GM18870 (cell line): ENCODE measurements at regions not wholly inside any gene's neighbourhood (a gene's known extent, or its start where the extent isn't known, plus 50 kb on each side); places are given as distances from the start of the nearest gene placed in this dataset.
"Not testable (repeated sequence)": the region's sequence is repeated elsewhere in the genome, so short reads cannot be mapped to it uniquely, and the experiment has no call there.

Source experiments
- ATAC-seq: cut with Tn5 transposase; IDR thresholded peaks from one replicate; pipeline ENCODE4 v1.9.1; 2021; ENCODE audit warnings: moderate library complexity; ENCODE audit not compliant: unreplicated experiment

- ATAC-seq: no peak
These were observed 1084.2 kb upstream of the COX7C start for GRCh38 chr5:85533341-85534047.

GRCh38 chr5:85538362-85538761 is 1079.4 kb upstream of the COX7C start:
- ATAC-seq: no peak

- no peak for ATAC-seq
These were observed 1072.6 kb upstream of the COX7C start for GRCh38 chr5:85545129-85545528.

GRCh38 chr5:85549229-85549628 is 1068.5 kb upstream of the COX7C start:
- no peak for ATAC-seq

- no peak for ATAC-seq
These were observed 1067.7 kb upstream of the COX7C start for GRCh38 chr5:85549836-85550599.

- no peak for ATAC-seq
These were observed 1061.3 kb upstream of the COX7C start for GRCh38 chr5:85556464-85556863.

- no peak for ATAC-seq
These were observed 1041.1 kb upstream of the COX7C start for GRCh38 chr5:85576666-85577065.

- not testable (repeated sequence) for ATAC-seq
These were observed 1029.9 kb upstream of the COX7C start for GRCh38 chr5:85587806-85588205.

GRCh38 chr5:85588268-85588667 is 1029.5 kb upstream of the COX7C start:
- not testable (repeated sequence) for ATAC-seq

GRCh38 chr5:85590764-85591163 is 1027.0 kb upstream of the COX7C start:
- no peak for ATAC-seq

- ATAC-seq: no peak
These were observed 1026.4 kb upstream of the COX7C start for GRCh38 chr5:85591311-85591710.

GRCh38 chr5:85602843-85603242 is 1014.9 kb upstream of the COX7C start:
- no peak for ATAC-seq

- no peak for ATAC-seq
These were observed 1013.4 kb upstream of the COX7C start for GRCh38 chr5:85604378-85604777.

- ATAC-seq: no peak
These were observed 1013.0 kb upstream of the COX7C start for GRCh38 chr5:85604786-85605185.

GRCh38 chr5:85605381-85605780 is 1012.4 kb upstream of the COX7C start:
- no peak for ATAC-seq

- ATAC-seq: no peak
These were observed 1003.3 kb upstream of the COX7C start for GRCh38 chr5:85614489-85614888.

- ATAC-seq: no peak
These were observed 996.1 kb upstream of the COX7C start for GRCh38 chr5:85621668-85622067.

GRCh38 chr5:85628153-85628552 is 989.6 kb upstream of the COX7C start:
- ATAC-seq: no peak

- not testable (repeated sequence) for ATAC-seq
These were observed 979.1 kb upstream of the COX7C start for GRCh38 chr5:85638495-85639125.

- no peak for ATAC-seq
These were observed 971.7 kb upstream of the COX7C start for GRCh38 chr5:85646036-85646435.

GRCh38 chr5:85646641-85647040 is 971.1 kb upstream of the COX7C start:
- no peak for ATAC-seq
